NCI-H524 treated with DMSO at 0.1 percent for 48 hours (cell line): ENCODE measurements at regions not wholly inside any gene's neighbourhood (a gene's known extent, or its start where the extent isn't known, plus 50 kb on each side); places are given as distances from the start of the nearest gene placed in this dataset.
"Not testable (repeated sequence)": the region's sequence is repeated elsewhere in the genome, so short reads cannot be mapped to it uniquely, and the experiment has no call there.

Experiments used
- DNase-seq: peaks from one replicate; lab custom pipeline; 2025; lab: John Stamatoyannopoulos, UW

DNA sequence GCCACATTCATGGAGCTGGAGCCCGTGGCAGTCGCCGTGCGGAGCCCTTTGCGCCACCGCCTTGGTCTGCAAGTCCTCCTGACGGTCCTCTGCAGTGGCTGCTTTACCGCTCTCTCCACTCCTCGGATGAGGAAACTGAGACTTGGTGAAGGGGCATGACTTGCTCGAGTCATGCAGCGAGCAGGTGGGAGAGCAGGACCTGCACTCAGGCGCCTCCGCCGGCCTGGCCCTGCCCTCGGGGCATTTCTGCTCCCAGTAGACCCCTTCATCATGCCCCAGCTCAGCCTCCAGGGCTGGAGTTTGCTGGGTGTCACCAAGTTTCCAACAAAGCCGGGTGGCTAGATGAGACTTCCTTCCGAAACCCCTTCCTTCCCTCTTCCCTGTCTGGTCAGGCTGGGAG lies 100.0 kb upstream of the TARDBP start:
- no peak for DNase-seq

DNA sequence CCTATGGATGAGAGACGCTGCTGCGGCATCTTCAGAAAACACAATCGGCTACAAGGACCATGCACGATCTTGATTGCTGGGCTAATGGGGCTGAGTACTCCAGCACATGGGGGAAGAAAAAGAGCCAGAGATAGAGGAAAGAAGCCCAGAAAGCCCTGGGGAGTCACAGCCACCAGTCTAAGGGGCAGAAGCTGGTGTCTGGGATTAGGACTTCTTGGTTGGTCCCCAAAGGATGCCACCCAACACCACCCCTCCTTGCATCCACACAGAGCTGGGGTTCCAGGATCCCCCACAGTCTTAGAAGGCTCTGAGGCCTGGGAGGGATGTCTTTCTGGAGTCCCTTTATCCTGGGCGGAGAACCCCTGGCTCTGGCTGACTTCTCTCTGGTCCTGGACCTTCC lies 98.4 kb upstream of the TARDBP start:
- no peak for DNase-seq

DNA sequence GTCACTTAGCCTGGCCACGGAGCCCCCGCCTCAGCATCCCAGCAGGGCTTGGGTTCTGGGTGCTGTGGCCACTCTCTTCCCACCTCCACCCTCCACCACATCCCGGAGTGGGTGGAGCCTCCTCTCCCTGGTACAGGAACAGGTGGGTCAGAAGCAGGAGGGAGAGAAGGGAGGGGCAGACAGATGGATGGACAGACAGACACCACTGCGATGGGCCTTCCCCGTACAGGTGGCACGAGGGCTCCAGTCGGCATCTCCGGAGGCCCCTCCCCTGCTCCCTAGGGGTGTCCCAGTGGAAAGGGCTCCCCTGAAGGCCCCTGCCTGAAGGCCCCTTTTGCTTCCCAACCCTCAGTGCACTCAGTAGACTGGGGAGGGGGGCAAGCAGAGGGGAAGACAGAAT lies 96.9 kb upstream of the TARDBP start:
- DNase-seq: no peak

DNA sequence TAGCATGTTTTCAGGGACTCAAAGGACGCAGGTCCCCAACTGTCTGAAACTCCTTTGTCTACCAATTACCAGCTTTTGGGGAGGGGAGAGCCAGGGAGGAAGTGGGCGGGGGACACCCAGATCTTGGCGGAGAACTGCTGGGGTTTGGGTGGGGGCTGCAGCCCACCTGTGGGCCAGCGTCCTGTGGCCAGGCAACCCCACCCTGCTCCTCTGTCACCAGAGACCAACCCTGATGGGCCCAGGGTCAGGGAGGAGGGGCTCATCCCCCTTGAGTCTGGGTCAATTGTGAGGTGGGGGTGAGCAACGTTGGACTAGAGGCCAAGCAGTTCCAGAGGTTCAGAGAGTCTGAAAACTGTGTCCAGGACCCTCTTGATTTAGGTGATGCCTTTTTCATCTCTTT lies 96.1 kb upstream of the TARDBP start:
- DNase-seq: no peak

DNA sequence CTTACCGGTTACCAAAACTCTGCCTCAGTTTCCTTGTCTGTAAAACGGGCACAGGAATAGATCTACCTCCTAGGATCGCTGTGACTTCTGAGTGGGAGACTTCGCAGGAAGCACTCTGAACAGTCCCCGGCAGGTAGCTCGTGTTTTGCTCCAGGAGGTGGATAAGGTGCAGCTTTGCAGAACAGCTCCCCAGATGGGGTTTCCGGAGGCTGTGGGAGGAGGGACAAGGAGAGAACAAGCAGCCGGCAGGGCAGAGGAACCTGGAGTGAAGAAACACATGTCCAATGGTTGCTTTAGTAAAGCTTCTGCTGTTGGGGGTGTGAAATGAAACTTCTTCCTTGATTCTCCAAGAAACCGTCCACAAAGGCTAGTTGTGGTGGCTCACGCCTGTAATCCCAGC lies 95.5 kb upstream of the TARDBP start:
- DNase-seq: no peak

DNA sequence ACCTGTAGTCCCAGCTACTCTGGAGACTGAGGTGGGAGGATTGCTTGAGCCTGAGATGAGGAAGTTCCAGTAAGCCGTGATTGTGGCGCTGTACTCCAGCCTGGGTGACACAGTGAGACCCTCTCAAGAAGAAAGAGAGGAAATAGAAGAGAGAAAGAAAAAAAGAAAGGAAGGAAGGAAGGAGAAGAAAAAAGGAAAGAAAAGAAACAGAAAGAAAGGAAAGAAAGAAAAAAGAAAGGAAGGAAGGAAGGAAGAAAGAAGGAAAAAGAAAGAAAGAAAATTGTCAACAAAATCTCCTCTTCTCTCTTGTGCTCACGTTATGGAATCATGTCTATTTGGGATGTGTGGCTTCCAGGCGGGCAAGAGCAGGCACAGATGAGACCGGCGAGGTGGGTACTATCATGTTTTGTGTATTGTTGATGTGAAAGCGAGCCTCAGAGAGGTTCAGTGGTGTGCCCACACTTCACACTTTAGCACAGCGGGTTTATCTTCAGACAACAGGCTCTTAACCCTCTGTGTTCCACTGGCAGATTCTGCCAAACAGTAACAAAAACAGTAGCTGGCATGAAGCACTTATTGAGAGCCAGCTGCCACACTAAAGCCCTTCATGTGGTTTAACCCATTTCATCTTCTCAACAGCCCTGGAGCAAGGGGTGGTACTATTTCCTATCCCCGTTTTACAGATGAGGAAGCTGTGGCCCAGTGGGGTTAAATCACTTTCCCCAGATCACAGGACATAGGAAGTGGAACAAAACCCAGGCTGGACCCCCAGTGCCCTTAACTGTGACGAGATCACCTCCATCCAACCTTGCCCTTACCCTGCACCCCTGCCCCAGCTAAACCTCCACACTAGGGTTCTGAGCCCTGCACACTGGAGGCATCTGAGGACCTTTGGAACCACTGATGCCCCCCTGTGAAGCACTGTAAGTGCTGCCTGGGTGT lies 94.7 kb upstream of the TARDBP start:
- DNase-seq: no peak

DNA sequence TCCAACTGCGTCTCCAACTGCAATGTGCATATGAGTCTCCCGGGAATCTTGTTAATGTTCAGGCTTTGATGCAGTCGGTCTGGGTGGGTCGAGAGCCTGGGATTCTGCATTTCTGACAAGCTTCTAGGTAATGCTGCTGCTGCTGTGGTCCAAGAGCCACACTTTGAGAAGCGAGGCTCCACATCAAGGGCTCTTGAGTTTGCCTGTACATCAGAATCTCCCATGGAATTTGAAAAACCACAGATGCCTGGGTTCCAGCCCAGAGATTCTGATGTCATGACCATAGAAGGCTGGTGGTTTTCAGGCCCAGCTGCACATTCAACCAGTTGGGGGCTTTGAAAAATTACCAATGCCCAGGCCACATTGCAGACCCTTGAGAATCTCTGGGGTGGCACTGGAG lies 93.9 kb upstream of the TARDBP start:
- no peak for DNase-seq

DNA sequence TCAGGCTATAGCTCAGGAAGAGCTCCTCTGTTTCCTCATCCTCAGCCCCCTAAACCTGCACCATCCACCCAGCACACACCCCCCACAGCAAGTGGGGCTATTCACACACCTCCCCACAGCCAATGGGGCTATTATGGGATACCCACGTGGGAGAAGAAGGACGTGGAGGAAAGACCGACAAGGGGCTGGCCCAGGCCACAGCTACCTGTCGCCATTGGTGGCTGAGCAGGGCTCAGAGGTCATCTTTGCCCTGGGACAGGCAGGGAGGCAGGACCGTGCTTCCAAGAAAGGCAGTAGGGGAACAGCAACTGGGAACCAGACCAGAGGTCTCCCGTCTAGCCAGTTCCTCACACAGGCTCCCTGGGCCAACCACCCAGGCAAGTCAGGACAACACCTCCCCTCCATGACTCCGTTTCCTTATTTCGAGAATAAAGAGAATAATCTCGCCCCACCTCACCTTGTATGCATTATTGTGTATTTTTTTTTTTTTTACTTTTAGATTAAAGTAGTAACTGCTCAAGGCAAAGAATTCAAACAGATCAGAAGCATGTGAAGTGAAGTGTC lies 92.3 kb upstream of the TARDBP start:
- DNase-seq: no peak

DNA sequence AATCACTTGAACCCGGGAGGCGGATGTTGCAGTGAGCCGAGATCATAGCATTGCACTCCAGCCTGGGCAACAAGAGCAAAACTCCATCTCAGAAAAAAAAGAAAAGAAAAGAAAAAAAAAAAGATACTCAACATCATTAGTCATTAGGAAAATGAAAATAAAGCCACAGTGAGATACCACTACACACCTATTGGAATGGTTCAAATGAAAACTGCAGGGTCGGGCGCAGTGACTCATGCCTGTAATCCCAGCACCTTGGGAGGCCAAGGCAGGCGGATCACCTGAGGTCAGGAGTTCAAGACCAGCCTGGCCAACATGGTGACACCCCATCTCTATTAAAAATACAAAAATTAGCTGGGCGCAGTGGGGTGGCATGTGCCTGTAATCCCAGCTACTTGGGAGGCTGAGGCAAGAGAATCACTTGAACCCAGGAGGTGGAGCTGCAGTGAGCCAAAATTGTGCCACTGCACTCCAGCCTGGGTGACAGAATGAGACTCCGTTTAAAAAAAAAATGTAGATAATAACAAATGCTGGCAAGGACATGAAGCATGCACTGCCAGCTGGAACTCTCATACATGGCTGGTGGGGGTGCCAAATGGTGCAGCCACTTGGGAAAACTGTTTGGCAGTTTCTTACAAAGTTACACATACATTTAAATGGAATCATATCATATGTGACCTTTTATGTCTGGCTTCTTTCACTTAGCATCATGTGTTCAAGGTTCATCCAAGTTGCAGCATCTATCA lies 90.0 kb upstream of the TARDBP start:
- DNase-seq: not testable (repeated sequence)

DNA sequence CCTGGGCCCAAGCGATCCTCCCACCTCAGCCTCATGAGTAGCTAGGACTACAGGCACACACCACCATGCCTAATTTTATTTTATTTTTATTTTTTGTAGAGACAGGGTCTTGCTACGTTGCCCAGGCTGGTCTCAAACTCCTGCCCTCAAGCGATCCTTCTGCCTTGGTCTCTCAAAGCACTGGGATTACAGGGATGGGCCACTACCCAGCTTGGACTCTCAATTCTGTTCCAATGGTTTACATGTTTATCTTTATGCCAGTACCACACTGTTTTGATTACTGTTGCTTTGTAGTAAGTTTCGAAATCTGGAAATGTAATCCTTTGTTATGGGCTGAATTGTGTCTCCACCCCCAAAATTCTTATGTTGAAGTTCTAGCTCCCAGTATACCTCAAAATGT lies 88.4 kb upstream of the TARDBP start:
- DNase-seq: no peak

DNA sequence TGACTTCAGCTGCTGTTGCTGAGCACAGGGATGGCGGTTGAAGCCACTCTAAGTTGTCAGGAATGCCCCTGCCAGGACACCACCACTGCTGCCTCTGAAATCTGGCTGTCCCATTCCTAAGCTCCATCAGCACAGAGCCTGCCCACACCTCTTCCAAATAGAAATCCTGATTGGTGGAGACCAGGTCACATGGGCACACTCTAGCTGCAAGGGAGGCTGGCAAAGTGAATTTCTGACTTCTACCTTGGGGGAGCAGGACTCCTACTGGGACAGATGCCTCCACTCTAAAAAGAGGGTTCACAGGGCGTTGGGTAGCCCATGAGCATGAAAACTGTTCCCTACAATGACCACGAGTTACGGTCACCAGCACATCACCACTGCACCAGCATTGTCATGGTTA lies 83.8 kb upstream of the TARDBP start:
- no peak for DNase-seq

DNA sequence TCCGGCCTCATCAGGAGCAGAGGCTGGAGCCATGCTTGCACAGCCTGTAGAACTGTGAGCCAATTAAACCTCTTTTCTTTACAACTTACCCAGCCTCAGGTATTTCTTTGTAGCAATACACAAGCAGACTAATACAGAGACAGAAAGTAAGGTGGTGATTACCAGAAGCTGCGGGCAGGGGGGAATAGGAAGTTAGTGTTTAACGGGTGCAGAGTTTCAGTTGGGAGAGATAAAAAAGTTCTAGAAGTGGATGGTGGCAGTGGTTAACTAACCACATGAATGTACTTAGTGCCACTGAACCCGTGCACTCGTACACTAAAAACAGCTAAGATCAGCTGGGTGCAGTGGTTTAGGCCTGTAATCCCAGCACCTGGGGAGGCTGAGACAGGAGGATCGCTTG lies 80.4 kb upstream of the TARDBP start:
- DNase-seq: no peak

DNA sequence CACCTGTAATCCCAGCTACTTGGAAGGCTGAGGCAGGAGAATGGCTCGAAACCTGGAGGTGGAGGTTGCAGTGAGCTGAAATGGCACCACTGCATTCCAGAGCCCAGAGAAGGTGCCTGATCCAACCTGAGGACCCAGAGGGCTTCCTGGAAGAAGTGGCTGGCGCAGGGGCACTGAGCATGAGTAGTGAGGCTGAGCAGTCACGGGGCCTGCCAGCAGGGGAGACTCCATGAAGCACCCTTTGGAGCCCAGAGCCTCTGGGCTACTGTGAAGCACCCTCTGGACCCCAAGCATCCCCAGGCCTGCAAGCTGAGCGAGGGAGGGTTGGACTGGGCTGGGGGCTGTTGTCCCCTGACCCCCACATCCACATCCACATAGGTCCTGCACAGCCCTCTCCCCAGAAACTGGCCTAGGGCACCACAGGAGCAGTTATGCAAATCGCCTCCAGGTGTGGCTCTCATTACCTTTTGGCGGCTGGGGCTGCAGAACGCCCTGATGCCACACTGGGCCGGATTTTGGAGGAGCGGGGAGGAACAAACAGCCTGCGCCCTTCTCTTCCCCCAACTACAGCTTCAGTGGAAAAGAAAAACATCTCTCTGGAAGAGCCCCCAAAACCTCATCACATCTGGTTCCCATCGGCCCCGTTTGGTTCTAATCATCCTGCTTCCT lies 78.2 kb upstream of the TARDBP start:
- DNase-seq: no peak

DNA sequence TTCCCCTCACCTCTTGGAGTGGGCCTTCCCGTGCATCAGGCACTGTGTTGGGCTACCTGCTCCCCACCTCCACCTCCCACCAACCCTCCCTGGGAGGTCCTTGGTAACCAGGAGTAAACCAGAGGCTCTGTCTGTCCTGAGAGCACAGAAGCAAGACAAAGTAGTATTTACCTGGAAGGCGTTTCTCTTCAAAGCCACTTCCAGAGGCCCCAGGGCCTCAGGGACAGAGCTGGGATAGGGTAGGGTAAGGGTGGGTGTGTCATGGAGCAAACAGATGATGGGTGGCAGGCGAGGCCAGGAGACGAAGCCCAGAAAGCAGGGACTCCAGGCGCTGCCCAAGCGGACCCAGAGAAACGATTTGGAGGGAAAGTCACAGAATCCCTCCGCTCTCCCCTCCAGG lies 77.2 kb upstream of the TARDBP start:
- no peak for DNase-seq

DNA sequence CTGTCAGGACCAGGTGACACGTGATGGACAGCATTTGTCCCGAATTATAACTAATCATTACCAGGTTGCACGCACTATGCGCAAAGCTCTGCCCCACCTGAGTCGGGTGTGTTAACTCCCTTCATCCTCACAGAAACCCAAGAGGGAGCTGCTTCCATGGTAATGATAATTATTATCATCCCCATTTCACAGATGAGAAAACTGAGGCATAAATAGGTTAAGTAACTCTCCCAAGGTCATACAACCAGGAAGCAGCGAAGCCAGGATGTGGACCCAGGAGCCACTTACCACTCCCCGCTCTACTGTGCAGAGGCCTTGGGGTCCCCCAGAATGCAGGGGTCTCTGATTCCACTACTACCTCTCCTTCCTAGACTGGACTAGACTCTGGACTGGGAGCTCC lies 76.7 kb upstream of the TARDBP start:
- no peak for DNase-seq

DNA sequence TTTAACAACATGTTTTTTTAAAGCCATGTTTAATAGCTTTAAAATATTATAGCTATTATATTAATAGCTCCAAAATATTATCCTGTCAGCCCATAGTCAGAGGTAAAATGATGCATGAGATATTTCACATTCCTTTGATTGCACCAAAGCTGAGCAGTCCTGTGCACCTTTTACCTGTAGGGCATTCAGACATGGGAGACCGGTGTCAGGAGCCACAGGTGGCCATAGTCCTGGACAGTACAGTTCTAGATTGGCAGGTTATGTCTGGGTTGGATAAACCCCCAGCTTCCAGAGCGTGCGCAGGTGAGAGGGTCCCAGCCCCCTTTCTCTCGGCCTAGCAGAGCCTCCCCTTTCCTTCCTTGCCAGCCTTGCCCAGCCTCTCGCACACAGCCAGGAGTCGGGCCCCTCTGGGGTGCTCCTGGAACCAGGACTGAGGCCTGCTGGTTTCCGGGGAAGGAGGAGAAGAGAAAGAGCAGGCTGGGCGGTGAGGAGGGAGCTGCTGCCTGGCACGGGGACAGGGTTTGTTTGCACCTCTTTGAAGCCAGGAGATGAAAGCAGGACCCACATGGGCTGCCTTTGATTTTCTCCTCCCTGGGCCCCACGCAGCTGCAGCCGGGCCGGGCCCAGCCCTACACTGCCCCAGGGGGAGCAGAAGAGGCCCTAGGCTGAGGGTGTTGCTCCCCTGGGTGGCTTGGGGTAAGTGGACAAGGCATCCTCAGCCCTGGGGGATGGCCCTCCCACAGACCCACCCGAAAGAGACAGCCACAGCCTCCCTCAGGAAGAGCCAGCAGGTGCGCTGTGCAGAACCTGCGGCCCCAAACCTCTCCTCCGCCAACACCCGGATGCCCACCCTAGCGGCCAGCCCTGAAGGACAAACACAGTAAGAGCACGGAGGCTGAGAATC lies 75.2 kb upstream of the TARDBP start:
- no peak for DNase-seq

DNA sequence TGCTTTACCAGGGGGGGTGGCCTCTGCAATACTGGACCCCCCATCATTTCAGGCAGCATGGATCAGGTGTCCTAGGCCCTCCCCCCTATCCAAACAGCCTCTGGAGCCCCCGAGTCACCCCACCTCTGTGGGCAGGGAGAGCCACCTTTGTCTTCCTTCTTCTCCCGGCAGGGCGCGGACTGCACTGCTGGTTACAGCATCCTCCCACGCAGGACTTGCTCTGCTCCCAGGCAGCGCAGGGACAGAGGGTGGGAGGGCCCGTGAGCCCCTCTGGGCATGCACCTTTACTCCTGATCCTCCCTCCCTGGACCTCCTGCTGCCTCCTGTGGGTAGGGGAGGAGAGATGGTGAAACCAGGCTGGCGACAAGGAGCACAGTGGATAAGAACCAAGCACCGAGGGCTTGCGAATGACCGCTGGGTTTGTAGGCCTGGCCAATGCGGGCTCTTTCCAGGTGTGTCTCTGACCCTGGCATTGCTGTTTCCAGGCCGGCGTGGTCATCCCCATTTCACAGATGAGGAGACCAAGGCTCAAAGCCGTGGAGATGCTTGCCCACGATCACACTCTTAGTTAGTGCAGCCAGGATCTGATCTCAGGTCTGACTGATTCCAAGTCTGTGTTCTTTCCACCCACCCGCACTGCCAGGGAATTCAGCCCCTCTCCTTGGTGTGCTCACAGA lies 73.6 kb upstream of the TARDBP start:
- DNase-seq: no peak

DNA sequence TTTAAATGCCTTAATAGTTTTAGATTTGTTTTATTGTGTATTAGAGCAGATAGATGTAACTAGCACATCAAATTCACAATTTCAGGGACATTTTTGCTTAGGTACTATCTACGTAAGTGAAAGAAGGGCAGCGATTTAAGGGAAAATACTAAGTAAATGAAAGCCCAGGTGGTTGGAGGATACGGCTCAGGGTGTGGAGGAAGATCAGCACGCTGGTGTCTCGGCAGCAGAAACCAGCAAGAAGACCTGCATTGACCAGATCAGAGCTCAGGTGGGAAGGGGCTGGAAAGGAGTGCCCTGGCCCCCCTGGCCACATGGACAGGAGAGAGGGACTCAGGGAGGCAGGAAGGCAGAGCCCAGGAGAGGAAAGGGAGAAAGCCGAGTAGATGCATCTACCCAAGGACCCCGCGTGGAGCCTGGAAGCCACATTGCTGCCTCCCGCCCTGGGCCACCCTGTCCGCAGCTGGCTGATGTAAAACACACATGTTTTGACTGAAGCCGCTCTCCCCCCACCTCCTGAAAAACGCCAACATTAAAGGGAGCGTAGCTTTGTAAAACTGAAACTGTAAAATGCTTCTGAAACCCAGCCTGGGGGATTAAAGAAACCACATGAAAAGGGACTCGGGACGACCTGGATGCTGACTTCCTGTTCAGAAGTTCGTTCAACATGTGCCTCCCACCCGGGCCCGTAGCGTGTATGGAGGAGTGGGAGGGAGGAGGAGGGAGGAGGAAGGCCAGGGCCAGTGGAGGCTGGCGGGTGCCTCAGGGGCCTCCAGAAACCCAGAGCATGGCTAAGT lies 72.6 kb upstream of the TARDBP start:
- DNase-seq: no peak

DNA sequence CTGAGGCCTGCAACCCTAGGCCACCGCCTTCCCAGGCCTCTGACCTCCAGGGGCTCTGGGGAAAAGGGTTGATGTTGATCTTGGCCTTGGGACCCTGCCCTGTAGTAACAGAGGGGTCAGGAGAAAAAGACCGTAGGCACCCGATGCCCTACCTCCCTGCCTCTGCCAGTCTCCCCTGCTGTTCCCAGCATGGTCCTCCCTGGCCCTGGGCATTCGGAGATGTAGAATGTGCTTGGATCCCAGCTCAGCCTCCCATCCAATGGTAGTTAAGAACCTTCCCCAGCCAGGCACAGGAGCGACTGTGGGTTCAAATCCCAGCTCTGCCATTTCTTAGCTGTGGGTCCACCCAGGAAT lies 72.0 kb upstream of the TARDBP start:
- no peak for DNase-seq

DNA sequence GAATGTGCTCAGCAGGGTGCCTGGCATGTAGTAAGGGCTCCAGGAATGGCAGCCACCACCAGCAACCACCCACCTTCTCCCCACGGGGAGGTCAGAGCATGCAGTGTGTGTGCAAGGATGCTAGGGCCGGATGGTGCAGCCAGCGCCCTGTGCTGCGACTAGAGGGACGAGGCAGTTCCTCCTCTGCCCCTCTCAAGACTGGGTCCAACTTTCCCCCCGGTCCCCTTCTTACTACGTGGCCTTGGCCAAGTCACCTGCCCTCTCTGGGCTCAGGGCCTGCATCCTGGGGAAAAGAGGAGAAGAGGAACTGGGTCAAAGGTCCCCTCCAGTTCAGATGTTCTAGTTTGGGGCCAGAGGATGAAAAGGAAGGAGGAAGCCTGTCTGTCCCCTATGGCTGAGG lies 71.6 kb upstream of the TARDBP start:
- no peak for DNase-seq
